ENCODE measurements at regions not wholly inside any gene's neighbourhood (a gene's known extent, or its start where the extent isn't known, plus 50 kb on each side); places are given as distances from the start of the nearest gene placed in this dataset.
A peak's percentile ranks its signal among the peaks of the same experiment; 100 is the strongest.

GRCh38 chr2:805664-806063 is 128.5 kb upstream of the TMEM18 start:
- Histone ChIP-seq H3K9me3 (replicated peaks) (no peaks in the 10 kb centered on the region), H3K27ac (no peak overlapping the region), H3K4me3 (no peak overlapping the region), H3K36me3 (no peaks in the 10 kb centered on the region), H3K4me1 (no peaks in the 10 kb centered on the region), H3K27me3 (no peaks in the 10 kb centered on the region)
- DNase-seq, result no peak

- Histone ChIP-seq H3K9me3 (replicated peaks) (no peaks in the 10 kb centered on the region), H3K27me3 (peaks cover 6% of the 10 kb centered on the region; the same call in 1 of the 2 replicates), H3K36me3 (no peaks in the 10 kb centered on the region), H3K4me1 (peaks cover 9% of the 10 kb centered on the region), H3K27ac (no peak overlapping the region), H3K4me3 (no peak overlapping the region)
- no peak for DNase-seq
Measured at GRCh38 chr2:797993-798392, 120.8 kb upstream of the TMEM18 start.

GRCh38 chr2:797556-797955 is 120.3 kb upstream of the TMEM18 start:
- peaks cover 6% of the 10 kb centered on the region; the same call in 1 of the 2 replicates for H3K27me3 ChIP-seq
- H3K9me3 ChIP-seq (replicated peaks), result no peaks in the 10 kb centered on the region
- no peaks in the 10 kb centered on the region for H3K36me3 ChIP-seq
- H3K27ac ChIP-seq, result no peak overlapping the region
- H3K4me1 ChIP-seq, result peaks cover 9% of the 10 kb centered on the region
- no peak overlapping the region for H3K4me3 ChIP-seq
- no peak for DNase-seq

- Histone ChIP-seq H3K4me3 (peak overlapping the region; percentile 40), H3K27me3 (peaks cover 9% of the 10 kb centered on the region; the same call in 1 of the 2 replicates)
Measured at GRCh38 chr2:796141-796985, 119.2 kb upstream of the TMEM18 start.

GRCh38 chr2:795531-796041 is 118.4 kb upstream of the TMEM18 start:
- peak; percentile 69 to 80 for DNase-seq
- peak overlapping the region; percentile 40 for H3K4me3 ChIP-seq

More at GRCh38 chr2:796141-796985, 119.2 kb upstream of the TMEM18 start:
- Histone ChIP-seq H3K36me3 (no peaks in the 10 kb centered on the region), H3K27ac (peak overlapping the region; percentile 56), H3K4me1 (peaks cover 9% of the 10 kb centered on the region), H3K9me3 (replicated peaks) (no peaks in the 10 kb centered on the region)
- peak; percentile 43 to 56 for DNase-seq

GRCh38 chr2:794554-795241 is 117.5 kb upstream of the TMEM18 start:
- H3K27ac ChIP-seq, result no peak overlapping the region
- no peaks in the 10 kb centered on the region for H3K9me3 ChIP-seq (replicated peaks)
- peaks cover 9% of the 10 kb centered on the region; the same call in 1 of the 2 replicates for H3K27me3 ChIP-seq
- H3K36me3 ChIP-seq, result no peaks in the 10 kb centered on the region
- H3K4me3 ChIP-seq, result no peak overlapping the region
- DNase-seq, result peak; percentile 30 to 48
- peaks cover 9% of the 10 kb centered on the region for H3K4me1 ChIP-seq

More at GRCh38 chr2:795531-796041, 118.4 kb upstream of the TMEM18 start:
- no peaks in the 10 kb centered on the region for H3K9me3 ChIP-seq (replicated peaks)
- H3K27ac ChIP-seq, result peak overlapping the region; percentile 56
- peaks cover 9% of the 10 kb centered on the region; the same call in 1 of the 2 replicates for H3K27me3 ChIP-seq
- peaks cover 9% of the 10 kb centered on the region for H3K4me1 ChIP-seq
- no peaks in the 10 kb centered on the region for H3K36me3 ChIP-seq

- Histone ChIP-seq H3K36me3 (no peaks in the 10 kb centered on the region), H3K4me3 (no peak overlapping the region), H3K4me1 (peaks cover 9% of the 10 kb centered on the region), H3K27me3 (peaks cover 9% of the 10 kb centered on the region; the same call in 1 of the 2 replicates), H3K9me3 (replicated peaks) (no peaks in the 10 kb centered on the region), H3K27ac (no peak overlapping the region)
- DNase-seq, result no peak
Measured at GRCh38 chr2:793236-793635, 116.0 kb upstream of the TMEM18 start.

- Histone ChIP-seq H3K27ac (no peak overlapping the region), H3K4me1 (peaks cover 9% of the 10 kb centered on the region), H3K9me3 (replicated peaks) (no peaks in the 10 kb centered on the region), H3K27me3 (peaks cover 9% of the 10 kb centered on the region; the same call in 1 of the 2 replicates), H3K36me3 (no peaks in the 10 kb centered on the region), H3K4me3 (no peak overlapping the region)
- DNase-seq, result no peak
Measured at GRCh38 chr2:792687-793086, 115.5 kb upstream of the TMEM18 start.

DNA sequence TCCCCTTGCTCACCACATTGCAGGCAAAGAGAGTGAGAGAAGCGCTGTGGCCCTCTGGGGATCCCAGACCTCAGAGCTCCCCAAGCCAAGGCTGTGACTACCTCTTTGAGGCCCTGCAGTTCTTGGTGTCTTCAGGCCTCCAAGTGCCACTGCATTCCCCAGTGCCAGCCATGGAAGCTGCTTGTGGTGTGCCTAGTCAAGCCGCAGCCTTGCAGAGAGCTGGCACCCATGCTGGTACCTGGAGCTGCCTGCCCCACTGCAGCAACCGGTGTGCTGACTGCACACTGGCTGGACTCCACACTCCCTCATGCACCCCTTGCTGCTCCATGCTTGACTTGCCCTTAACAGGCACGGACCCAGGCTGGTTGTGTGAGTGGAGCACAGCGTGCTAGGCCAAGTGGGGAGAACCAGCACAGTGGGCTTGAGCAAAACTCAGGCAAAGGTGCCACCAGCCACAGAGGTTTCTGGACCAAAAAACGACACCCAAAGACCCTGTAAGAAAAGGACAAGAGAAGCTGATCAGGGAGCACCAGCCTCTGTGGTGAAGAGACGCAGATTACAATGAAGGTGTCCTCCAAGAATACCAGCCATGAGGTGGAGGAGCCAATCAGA is 113.5 kb upstream of the TMEM18 start:
- peaks cover 6% of the 10 kb centered on the region for H3K4me1 ChIP-seq
- no peak overlapping the region for H3K4me3 ChIP-seq
- H3K27ac ChIP-seq, result no peak overlapping the region
- no peaks in the 10 kb centered on the region for H3K36me3 ChIP-seq
- no peak for DNase-seq
- H3K9me3 ChIP-seq (replicated peaks), result no peaks in the 10 kb centered on the region
- peaks cover 9% of the 10 kb centered on the region; the same call in 1 of the 2 replicates for H3K27me3 ChIP-seq

DNA sequence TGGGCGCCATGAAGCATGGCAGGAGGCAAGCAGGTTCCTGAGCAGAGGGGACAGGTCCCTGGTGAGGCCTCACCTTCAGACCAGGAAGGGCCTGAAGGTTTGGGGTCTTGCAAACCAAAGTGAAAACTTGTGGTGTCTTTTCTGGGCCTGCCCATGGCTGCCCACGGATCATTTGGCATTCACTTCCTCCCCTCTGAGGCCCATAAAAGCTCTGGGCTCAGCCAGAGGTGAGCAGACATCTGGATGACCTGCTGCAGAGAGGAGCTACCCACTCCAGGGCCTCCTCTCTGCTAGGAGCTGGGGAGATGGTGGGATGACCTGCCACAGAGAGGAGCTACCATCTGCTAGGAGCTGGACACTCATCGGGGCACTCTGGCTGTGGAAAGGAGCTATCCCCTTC is 112.9 kb upstream of the TMEM18 start:
- H3K27ac ChIP-seq, result no peak overlapping the region
- DNase-seq, result no peak
- no peaks in the 10 kb centered on the region for H3K4me1 ChIP-seq
- H3K36me3 ChIP-seq, result no peaks in the 10 kb centered on the region
- H3K27me3 ChIP-seq, result 0 out of 2 replicates have a peak, but pooled peaks cover 3% of the 10 kb centered on the region
- no peaks in the 10 kb centered on the region for H3K9me3 ChIP-seq (replicated peaks)
- no peak overlapping the region for H3K4me3 ChIP-seq

DNA sequence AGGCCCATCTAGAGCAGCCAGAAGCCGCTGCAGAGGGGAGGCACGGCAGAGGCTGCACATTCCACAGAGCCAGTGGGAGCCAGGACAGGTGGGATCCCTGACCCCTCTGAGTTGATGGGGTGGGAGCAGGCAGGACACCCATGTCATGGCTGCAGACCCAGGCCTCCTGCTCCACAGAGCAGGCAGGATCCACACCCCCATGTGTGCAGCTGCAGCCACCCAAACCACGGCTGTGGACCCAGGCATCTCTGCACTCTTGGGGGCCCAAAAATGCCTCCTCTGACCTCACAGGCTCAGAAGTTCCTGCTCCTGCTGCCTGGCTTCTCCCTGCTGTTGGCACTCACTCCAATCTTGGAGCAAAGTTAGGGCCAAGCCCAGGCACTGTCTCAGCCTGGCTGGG is 112.3 kb upstream of the TMEM18 start:
- Histone ChIP-seq H3K27ac (no peak overlapping the region), H3K27me3 (0 out of 2 replicates have a peak, but pooled peaks cover 3% of the 10 kb centered on the region), H3K4me1 (no peaks in the 10 kb centered on the region), H3K4me3 (no peak overlapping the region), H3K9me3 (replicated peaks) (no peaks in the 10 kb centered on the region), H3K36me3 (no peaks in the 10 kb centered on the region)
- DNase-seq, result no peak

DNA sequence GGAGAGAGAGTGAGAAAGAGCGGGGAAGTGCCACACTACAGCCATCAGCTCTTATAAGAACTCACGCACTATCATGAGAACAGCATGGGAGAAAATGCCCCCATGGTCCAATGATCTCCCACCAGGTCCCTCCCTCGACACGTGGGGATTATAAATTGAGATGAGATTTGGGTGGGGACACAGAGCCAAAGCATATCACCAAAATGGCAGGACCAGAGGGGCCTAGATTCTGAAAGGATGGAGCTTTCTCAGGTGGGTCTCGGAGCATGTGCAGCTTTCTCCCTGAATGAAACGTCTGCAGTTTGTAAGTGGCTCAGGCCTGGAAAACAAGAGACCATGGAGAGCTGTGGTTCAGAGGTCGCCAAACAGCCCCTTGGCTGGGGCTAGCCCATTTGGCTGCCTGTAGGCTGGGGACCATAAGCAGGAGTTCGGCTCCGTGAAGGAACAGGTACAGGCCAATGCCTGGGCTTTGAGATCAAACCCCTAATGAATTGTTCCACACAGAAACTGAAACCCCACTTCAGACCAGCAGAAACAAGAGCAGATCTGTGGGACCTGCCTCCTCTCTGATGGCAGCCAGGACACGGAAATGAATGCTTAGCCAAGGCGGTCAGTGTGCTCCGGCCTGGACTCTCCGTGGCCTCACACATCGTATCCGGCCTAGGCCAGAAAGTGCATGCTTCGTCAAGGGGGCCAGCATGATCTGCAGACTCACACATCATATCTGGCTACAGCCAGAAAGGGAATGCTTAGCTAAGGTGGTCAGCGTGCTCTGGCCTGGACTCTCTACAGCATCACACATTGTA is 111.2 kb upstream of the TMEM18 start:
- no peak overlapping the region for H3K27ac ChIP-seq
- H3K4me3 ChIP-seq, result no peak overlapping the region
- no peaks in the 10 kb centered on the region for H3K36me3 ChIP-seq
- H3K4me1 ChIP-seq, result no peaks in the 10 kb centered on the region
- DNase-seq, result no peak
- H3K27me3 ChIP-seq, result 0 out of 2 replicates have a peak, but pooled peaks cover 3% of the 10 kb centered on the region
- H3K9me3 ChIP-seq (replicated peaks), result no peaks in the 10 kb centered on the region

GRCh38 chr2:784753-785152 is 107.5 kb upstream of the TMEM18 start:
- H3K36me3 ChIP-seq, result no peaks in the 10 kb centered on the region
- H3K27ac ChIP-seq, result no peak overlapping the region
- no peaks in the 10 kb centered on the region for H3K9me3 ChIP-seq (replicated peaks)
- DNase-seq, result no peak
- H3K4me1 ChIP-seq, result no peaks in the 10 kb centered on the region
- H3K27me3 ChIP-seq, result no peaks in the 10 kb centered on the region
- no peak overlapping the region for H3K4me3 ChIP-seq

GRCh38 chr2:780581-780980 is 103.4 kb upstream of the TMEM18 start:
- DNase-seq, result no peak
- Histone ChIP-seq H3K27ac (no peak overlapping the region), H3K4me3 (no peak overlapping the region), H3K36me3 (no peaks in the 10 kb centered on the region), H3K9me3 (replicated peaks) (no peaks in the 10 kb centered on the region), H3K4me1 (peaks cover 2% of the 10 kb centered on the region; the same call in 1 of the 2 replicates), H3K27me3 (no peaks in the 10 kb centered on the region; the same call in 1 of the 2 replicates)

Data from SJCRH30 (cell line).